Breast epithelium (tissue), 4 donors: ENCODE measurements at regions not wholly inside any gene's neighbourhood (a gene's known extent, or its start where the extent isn't known, plus 50 kb on each side); places are given as distances from the start of the nearest gene placed in this dataset.

Experiments used
- DNase-seq, 2 donors: peaks; one replicate each; pipeline ENCODE4 v3.0.0-alpha.2; 2019; ENCODE audit warnings: low spot score in 2 of 2
- H3K27ac ChIP-seq, 2 donors: fragments of 200-600 bp; sonication (generic) in 1 of 2; one replicate each; pipeline ENCODE4 v1.5.1; 2016 to 2019; ENCODE audit warnings: mild to moderate bottlenecking in 1 of 2
- H3K27me3 ChIP-seq, 2 donors: fragments of 200-600 bp; sonication (generic) in 1 of 2; one replicate each; pipeline versions ENCODE4 v1.5.1 to v1.6.0; 2017 to 2019; ENCODE audit warnings: control low read depth in 1 of 2, mild to moderate bottlenecking in 1 of 2
- H3K36me3 ChIP-seq: fragments of 200-600 bp; one replicate; pipeline ENCODE4 v1.5.1; 2019
- H3K4me1 ChIP-seq, 2 donors: fragments of 200-600 bp; sonication (generic); one replicate each; pipeline ENCODE4 v1.5.1; 2016 to 2019; ENCODE audit warnings: control low read depth in 1 of 2
- H3K4me3 ChIP-seq, 3 donors: fragments of 200-600 bp; sonication (generic); 1 replicate in 2 of 3; 2 replicates in 1 of 3; pipeline ENCODE4 v1.5.1; 2016 to 2019; ENCODE audit warnings: mild to moderate bottlenecking in 3 of 3, moderate library complexity in 2 of 3
- H3K9me3 ChIP-seq, 2 donors: fragments of 200-600 bp; sonication (generic) in 1 of 2; one replicate each; pipeline ENCODE4 v1.5.1; 2016 to 2019; ENCODE audit warnings: control low read depth in 1 of 2
- POLR2A ChIP-seq: fragments of 450-650 bp; IDR thresholded peaks from one replicate; pipeline ENCODE4 v1.6.1; 2016; ENCODE audit warnings: antibody characterized with exemption, mild to moderate bottlenecking, moderate library complexity
- POLR2AphosphoS5 ChIP-seq, 3 donors: sonication (generic); formaldehyde crosslinking; IDR thresholded peaks; one replicate each; pipeline ENCODE4 v1.6.1; 2017; ENCODE audit warnings: antibody characterized with exemption in 3 of 3
- intact Hi-C: fragments of 100-400 bp; cut with DNase I; formaldehyde crosslinking; loops from one replicate; pipeline ENCODE4 v1.15.1; 2023; ENCODE audit warnings: low total_unique reads
- TF ChIP-seq, protein P1 (sequence below), 3 donors: fragments of 450-650 bp; IDR thresholded peaks; one replicate each; pipeline ENCODE4 v1.5.1; 2016 to 2017; ENCODE audit warnings: antibody characterized with exemption in 3 of 3, mild to moderate bottlenecking in 3 of 3, moderate library complexity in 3 of 3

DNA sequence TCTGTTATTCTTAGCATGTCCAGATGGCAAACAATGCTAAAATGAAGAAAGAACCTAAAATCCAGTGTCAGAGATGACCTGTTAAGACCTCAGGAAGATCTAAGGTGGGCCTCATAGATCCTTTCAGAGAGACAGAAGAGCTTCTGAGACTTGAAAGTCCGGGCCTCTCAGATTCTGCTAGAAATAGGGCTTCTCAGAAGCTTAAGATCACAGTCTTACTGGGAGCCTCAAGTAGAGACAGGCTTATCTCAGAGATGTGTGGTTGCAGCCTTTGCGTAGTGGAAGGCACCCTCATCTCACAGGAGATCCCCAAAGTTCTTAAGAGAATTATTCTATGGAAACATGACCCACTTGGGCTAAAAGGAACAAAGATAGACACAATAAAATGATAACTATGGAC, 642.8 kb downstream of the TNS3 start:
- Histone ChIP-seq H3K4me3 (no peak overlapping the region), H3K36me3 (no peaks in the 10 kb centered on the region), H3K27ac (no peak overlapping the region), H3K4me1 (no peaks in the 10 kb centered on the region), H3K27me3 (no peaks in the 10 kb centered on the region), H3K9me3 (no peaks in the 10 kb centered on the region)
- TF ChIP-seq POLR2A (no peak), POLR2AphosphoS5 (IDR thresholded peaks at IDR 0.05) (no peak)
- TF ChIP-seq, protein P1, sequence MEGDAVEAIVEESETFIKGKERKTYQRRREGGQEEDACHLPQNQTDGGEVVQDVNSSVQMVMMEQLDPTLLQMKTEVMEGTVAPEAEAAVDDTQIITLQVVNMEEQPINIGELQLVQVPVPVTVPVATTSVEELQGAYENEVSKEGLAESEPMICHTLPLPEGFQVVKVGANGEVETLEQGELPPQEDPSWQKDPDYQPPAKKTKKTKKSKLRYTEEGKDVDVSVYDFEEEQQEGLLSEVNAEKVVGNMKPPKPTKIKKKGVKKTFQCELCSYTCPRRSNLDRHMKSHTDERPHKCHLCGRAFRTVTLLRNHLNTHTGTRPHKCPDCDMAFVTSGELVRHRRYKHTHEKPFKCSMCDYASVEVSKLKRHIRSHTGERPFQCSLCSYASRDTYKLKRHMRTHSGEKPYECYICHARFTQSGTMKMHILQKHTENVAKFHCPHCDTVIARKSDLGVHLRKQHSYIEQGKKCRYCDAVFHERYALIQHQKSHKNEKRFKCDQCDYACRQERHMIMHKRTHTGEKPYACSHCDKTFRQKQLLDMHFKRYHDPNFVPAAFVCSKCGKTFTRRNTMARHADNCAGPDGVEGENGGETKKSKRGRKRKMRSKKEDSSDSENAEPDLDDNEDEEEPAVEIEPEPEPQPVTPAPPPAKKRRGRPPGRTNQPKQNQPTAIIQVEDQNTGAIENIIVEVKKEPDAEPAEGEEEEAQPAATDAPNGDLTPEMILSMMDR (IDR thresholded peaks at IDR 0.05) = no peak
- DNase-seq = no peak
- intact Hi-C loops = no loop called here

DNA sequence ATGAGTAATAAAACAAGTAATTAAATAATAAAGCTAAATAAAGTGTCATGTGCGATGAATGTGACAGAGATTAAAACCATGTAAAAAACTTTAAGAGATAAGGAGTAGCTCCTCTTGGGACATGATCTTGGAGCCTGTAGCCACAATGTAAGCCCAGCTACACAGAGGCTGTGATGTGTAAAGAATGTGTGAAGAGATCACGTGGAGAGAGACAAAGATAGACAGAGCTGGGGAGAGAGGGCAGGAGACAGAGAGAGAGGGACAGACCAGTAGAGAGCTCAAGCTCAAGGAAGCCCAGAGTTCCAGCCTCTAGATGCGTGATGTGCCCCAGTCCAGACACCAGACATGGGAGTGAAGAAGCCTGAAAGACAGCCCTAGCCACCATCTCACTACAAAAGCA, 644.1 kb downstream of the TNS3 start:
- Histone ChIP-seq H3K27ac (no peak overlapping the region), H3K4me1 (no peaks in the 10 kb centered on the region), H3K9me3 (no peaks in the 10 kb centered on the region), H3K36me3 (no peaks in the 10 kb centered on the region), H3K27me3 (no peaks in the 10 kb centered on the region), H3K4me3 (no peak overlapping the region)
- no peak for DNase-seq
- TF ChIP-seq POLR2A = no peak
- no peak for TF ChIP-seq POLR2AphosphoS5 (IDR thresholded peaks at IDR 0.05)
- TF ChIP-seq, protein P1 (IDR thresholded peaks at IDR 0.05) = no peak
- intact Hi-C loops = no loop called here

DNA sequence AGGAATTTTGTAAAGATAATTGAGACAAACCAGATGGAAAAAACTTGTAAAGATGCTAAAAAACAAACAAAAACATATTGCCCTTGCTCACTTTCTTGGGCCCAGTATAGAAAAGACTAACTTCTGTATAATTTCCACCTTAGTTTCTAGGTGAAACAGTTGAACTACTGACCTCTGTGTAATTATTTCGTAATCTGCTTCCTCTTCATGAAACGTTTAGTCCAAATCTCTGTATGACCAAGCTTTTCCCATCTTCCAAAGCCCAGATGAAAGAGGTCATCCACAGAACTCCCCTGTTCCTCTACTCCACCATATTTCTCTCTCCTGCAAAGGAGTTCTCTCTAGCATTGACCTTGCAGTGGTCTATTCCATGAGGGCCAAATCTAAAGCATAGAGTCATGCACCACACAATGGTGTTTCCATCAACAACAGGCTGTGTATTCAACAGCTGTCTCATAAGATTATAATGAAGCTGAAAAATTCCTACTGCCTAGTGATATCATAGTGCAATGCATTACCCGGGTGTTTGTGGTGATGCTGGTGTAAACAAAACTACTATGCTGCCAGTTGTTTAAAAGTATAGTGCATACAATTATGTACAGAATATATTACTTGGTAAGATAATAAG, 647.6 kb downstream of the TNS3 start:
- H3K36me3 ChIP-seq = no peaks in the 10 kb centered on the region
- no peak for DNase-seq
- H3K4me3 ChIP-seq = no peak overlapping the region
- no peaks in the 10 kb centered on the region for H3K9me3 ChIP-seq
- peak overlapping the region in 1 of 2 donors; percentile 11 for H3K27ac ChIP-seq
- no peaks in the 10 kb centered on the region for H3K4me1 ChIP-seq
- intact Hi-C loops = no loop called here
- TF ChIP-seq POLR2AphosphoS5 (IDR thresholded peaks at IDR 0.05) = no peak
- TF ChIP-seq, protein P1 (IDR thresholded peaks at IDR 0.05) = no peak
- no peak for TF ChIP-seq POLR2A
- no peaks in the 10 kb centered on the region for H3K27me3 ChIP-seq

DNA sequence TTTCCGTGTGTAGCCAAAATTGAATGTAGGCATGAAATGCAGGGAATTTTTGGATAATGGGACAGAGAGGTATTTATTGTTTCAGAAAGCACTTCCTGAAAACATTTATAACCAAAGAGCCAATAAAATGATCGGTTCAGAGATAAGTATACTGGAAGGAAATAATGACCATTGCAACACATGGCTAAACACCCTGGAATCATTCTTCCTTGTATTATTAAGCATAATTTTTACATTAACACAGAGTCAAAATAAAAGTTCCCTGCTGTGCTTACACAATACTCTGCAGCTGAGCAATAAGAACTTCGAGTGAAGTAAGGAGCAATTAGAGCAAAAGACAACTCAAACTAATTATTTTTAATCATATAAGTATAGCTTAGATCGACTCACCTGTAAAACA, 648.3 kb downstream of the TNS3 start:
- H3K4me1 ChIP-seq = no peaks in the 10 kb centered on the region
- no peak overlapping the region for H3K4me3 ChIP-seq
- DNase-seq = no peak
- H3K27ac ChIP-seq = peak overlapping the region in 1 of 2 donors; percentile 77
- H3K27me3 ChIP-seq = no peaks in the 10 kb centered on the region
- no peaks in the 10 kb centered on the region for H3K9me3 ChIP-seq
- TF ChIP-seq, protein P1 (IDR thresholded peaks at IDR 0.05) = no peak
- TF ChIP-seq POLR2AphosphoS5 (IDR thresholded peaks at IDR 0.05) (no peak), POLR2A (no peak)
- no peaks in the 10 kb centered on the region for H3K36me3 ChIP-seq
- intact Hi-C loops = no loop called here

DNA sequence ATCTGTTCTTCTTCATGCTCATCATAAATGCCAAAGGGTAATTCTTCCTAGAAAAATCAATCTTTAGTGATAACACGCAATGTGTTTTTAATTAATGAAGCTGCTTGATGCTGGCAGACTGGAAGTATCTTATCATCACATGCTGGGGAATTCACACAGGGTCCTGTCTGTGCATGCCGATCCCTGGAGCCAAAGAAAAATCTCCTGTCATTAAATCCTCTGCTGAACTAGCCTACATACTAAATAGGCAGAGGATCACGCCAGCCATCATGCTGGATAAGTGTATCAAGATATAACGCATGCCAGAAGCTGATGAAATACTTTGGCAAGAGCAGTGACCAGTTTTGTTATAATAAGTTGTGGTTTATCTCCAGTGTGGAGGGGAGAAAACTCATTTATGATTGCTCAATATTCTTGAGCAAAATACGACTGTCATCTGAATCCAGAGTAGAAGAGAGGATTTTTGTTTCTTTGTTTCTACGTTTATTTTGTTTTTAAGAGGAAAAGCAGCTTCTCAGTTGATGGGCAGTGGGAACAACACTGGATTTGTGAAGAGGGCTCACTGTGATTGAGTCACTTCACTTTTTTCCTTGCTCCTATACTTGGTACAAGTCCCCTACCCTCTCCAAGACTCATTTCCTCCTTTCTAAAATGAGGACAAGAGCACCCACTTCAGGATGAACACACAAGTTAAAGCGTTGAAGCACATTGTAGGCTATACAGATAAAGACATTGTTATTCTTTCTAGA, 649.1 kb downstream of the TNS3 start:
- peak overlapping the region; percentile 76 to 77 for H3K27ac ChIP-seq

More for the DNA sequence above, 649.1 kb downstream of the TNS3 start:
- no peaks in the 10 kb centered on the region for H3K27me3 ChIP-seq
- intact Hi-C loops = no loop called here
- DNase-seq = peak in 1 of 2 donors; percentile 44
- no peaks in the 10 kb centered on the region for H3K36me3 ChIP-seq
- H3K9me3 ChIP-seq = no peaks in the 10 kb centered on the region
- peak overlapping the region in 1 of 3 donors; percentile 21 for H3K4me3 ChIP-seq
- peak in 2 of 3 donors; percentile 47 to 69 for TF ChIP-seq POLR2AphosphoS5 (IDR thresholded peaks at IDR 0.05)
- no peak for TF ChIP-seq POLR2A
- TF ChIP-seq, protein P1 (IDR thresholded peaks at IDR 0.05) = no peak
- no peaks in the 10 kb centered on the region for H3K4me1 ChIP-seq
